ENCODE measurements at regions not wholly inside any gene's neighbourhood (a gene's known extent, or its start where the extent isn't known, plus 50 kb on each side); places are given as distances from the start of the nearest gene placed in this dataset.

GRCh38 chr6:1191141-1191630 is 120.7 kb upstream of the FOXQ1 start (continued):
- TF ChIP-seq, protein P1, sequence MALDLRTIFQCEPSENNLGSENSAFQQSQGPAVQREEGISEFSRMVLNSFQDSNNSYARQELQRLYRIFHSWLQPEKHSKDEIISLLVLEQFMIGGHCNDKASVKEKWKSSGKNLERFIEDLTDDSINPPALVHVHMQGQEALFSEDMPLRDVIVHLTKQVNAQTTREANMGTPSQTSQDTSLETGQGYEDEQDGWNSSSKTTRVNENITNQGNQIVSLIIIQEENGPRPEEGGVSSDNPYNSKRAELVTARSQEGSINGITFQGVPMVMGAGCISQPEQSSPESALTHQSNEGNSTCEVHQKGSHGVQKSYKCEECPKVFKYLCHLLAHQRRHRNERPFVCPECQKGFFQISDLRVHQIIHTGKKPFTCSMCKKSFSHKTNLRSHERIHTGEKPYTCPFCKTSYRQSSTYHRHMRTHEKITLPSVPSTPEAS (tag by site-specific recombination; IDR thresholded peaks at IDR 0.05), result no peak
- TF ChIP-seq ZNF645 (tag by site-specific recombination; IDR thresholded peaks at IDR 0.05) (no peak), ZBTB20 (tag by site-specific recombination; IDR thresholded peaks at IDR 0.05) (no peak), ZNF670 (tag by site-specific recombination; IDR thresholded peaks at IDR 0.05; ENCODE audit: low read depth) (no peak)

- H3K36me3 ChIP-seq (ENCODE audit: control insufficient read depth in 2 of 2, insufficient read depth in 1 of 2, low read length in 2 of 2), result no peaks in the 10 kb centered on the region
- H3K4me3 ChIP-seq (ENCODE audit: low read depth, low read length), result no peak overlapping the region
- H3K4me1 ChIP-seq (ENCODE audit: control insufficient read depth, insufficient read depth, low read length), result peaks cover 3% of the 10 kb centered on the region; the same call in 1 of the 2 replicates
- no peak overlapping the region for H3K27ac ChIP-seq (ENCODE audit: extremely low read depth, low read depth, low read length)
- H3K9me3 ChIP-seq (ENCODE audit: control insufficient read depth, insufficient read depth, low read depth, low read length), result no peaks in the 10 kb centered on the region
- POLR2A ChIA-PET, result no interaction called here
- CTCF ChIA-PET, result no interaction called here
- no peak for TF ChIP-seq ZNF785 (tag by site-specific recombination; IDR thresholded peaks at IDR 0.05)
- TF ChIP-seq, protein P2, sequence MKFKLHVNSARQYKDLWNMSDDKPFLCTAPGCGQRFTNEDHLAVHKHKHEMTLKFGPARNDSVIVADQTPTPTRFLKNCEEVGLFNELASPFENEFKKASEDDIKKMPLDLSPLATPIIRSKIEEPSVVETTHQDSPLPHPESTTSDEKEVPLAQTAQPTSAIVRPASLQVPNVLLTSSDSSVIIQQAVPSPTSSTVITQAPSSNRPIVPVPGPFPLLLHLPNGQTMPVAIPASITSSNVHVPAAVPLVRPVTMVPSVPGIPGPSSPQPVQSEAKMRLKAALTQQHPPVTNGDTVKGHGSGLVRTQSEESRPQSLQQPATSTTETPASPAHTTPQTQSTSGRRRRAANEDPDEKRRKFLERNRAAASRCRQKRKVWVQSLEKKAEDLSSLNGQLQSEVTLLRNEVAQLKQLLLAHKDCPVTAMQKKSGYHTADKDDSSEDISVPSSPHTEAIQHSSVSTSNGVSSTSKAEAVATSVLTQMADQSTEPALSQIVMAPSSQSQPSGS (tag by site-specific recombination; IDR thresholded peaks at IDR 0.05; ENCODE audit: low read depth), result peak; percentile 73
- TF ChIP-seq ZNF837 (tag by site-specific recombination; IDR thresholded peaks at IDR 0.05), result no peak
- peak; percentile 36; the same call in 1 of the 2 replicates for TF ChIP-seq ZNF629 (tag by site-specific recombination; IDR thresholded peaks at IDR 0.05)
- no peak for TF ChIP-seq HOXA7 (CRISPR knock-in tag; IDR thresholded peaks at IDR 0.05; ENCODE audit: borderline replicate concordance)
- no peak for TF ChIP-seq OVOL3 (tag by site-specific recombination; IDR thresholded peaks at IDR 0.05)
- TF ChIP-seq ZNF621 (tag by site-specific recombination; IDR thresholded peaks at IDR 0.05), result no peak
- TF ChIP-seq OSR2 (tag by site-specific recombination; IDR thresholded peaks at IDR 0.05), result no peak
- TF ChIP-seq, protein P3, sequence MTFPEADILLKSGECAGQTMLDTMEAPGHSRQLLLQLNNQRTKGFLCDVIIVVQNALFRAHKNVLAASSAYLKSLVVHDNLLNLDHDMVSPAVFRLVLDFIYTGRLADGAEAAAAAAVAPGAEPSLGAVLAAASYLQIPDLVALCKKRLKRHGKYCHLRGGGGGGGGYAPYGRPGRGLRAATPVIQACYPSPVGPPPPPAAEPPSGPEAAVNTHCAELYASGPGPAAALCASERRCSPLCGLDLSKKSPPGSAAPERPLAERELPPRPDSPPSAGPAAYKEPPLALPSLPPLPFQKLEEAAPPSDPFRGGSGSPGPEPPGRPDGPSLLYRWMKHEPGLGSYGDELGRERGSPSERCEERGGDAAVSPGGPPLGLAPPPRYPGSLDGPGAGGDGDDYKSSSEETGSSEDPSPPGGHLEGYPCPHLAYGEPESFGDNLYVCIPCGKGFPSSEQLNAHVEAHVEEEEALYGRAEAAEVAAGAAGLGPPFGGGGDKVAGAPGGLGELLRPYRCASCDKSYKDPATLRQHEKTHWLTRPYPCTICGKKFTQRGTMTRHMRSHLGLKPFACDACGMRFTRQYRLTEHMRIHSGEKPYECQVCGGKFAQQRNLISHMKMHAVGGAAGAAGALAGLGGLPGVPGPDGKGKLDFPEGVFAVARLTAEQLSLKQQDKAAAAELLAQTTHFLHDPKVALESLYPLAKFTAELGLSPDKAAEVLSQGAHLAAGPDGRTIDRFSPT (tag by site-specific recombination; IDR thresholded peaks at IDR 0.05), result no peak
- TF ChIP-seq, protein P4, sequence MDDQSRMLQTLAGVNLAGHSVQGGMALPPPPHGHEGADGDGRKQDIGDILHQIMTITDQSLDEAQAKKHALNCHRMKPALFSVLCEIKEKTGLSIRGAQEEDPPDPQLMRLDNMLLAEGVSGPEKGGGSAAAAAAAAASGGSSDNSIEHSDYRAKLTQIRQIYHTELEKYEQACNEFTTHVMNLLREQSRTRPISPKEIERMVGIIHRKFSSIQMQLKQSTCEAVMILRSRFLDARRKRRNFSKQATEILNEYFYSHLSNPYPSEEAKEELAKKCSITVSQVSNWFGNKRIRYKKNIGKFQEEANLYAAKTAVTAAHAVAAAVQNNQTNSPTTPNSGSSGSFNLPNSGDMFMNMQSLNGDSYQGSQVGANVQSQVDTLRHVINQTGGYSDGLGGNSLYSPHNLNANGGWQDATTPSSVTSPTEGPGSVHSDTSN (CRISPR knock-in tag; IDR thresholded peaks at IDR 0.05), result no peak
- no peak for TF ChIP-seq ZNF555 (tag by site-specific recombination; conservative IDR thresholded peaks at IDR 0.05)
- no peak for TF ChIP-seq GLI2 (tag by site-specific recombination; IDR thresholded peaks at IDR 0.05; ENCODE audit: borderline replicate concordance, low read depth)
- TF ChIP-seq, protein P5, sequence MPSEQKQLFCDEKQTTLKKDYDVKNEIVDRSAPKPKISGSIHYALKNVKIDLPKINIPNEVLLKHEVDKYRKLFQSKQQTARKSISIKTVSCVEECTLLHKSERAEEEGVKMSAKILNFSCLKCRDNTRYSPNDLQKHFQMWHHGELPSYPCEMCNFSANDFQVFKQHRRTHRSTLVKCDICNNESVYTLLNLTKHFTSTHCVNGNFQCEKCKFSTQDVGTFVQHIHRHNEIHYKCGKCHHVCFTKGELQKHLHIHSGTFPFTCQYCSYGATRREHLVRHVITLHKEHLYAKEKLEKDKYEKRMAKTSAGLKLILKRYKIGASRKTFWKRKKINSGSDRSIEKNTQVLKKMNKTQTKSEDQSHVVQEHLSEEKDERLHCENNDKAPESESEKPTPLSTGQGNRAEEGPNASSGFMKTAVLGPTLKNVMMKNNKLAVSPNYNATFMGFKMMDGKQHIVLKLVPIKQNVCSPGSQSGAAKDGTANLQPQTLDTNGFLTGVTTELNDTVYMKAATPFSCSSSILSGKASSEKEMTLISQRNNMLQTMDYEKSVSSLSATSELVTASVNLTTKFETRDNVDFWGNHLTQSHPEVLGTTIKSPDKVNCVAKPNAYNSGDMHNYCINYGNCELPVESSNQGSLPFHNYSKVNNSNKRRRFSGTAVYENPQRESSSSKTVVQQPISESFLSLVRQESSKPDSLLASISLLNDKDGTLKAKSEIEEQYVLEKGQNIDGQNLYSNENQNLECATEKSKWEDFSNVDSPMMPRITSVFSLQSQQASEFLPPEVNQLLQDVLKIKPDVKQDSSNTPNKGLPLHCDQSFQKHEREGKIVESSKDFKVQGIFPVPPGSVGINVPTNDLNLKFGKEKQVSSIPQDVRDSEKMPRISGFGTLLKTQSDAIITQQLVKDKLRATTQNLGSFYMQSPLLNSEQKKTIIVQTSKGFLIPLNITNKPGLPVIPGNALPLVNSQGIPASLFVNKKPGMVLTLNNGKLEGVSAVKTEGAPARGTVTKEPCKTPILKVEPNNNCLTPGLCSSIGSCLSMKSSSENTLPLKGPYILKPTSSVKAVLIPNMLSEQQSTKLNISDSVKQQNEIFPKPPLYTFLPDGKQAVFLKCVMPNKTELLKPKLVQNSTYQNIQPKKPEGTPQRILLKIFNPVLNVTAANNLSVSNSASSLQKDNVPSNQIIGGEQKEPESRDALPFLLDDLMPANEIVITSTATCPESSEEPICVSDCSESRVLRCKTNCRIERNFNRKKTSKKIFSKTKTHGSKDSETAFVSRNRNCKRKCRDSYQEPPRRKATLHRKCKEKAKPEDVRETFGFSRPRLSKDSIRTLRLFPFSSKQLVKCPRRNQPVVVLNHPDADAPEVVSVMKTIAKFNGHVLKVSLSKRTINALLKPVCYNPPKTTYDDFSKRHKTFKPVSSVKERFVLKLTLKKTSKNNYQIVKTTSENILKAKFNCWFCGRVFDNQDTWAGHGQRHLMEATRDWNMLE (tag by site-specific recombination; conservative IDR thresholded peaks at IDR 0.05; ENCODE audit: low read depth), result 0 out of 2 replicates have a peak, but pooled peaks have one; percentile 38
- TF ChIP-seq ZNF335 (tag by site-specific recombination; conservative IDR thresholded peaks at IDR 0.05), result peak; percentile 26; the same call in 1 of the 2 replicates
- TF ChIP-seq ZNF777 (tag by site-specific recombination; IDR thresholded peaks at IDR 0.05; ENCODE audit: borderline replicate concordance), result no peak
- no peak for TF ChIP-seq ZNF501 (tag by site-specific recombination; IDR thresholded peaks at IDR 0.05)
- TF ChIP-seq ZNF350 (tag by site-specific recombination; IDR thresholded peaks at IDR 0.05), result no peak
- no peak for TF ChIP-seq ZNF341 (tag by site-specific recombination; IDR thresholded peaks at IDR 0.05; ENCODE audit: low read depth)
- no peak for TF ChIP-seq ZFP3 (tag by site-specific recombination; IDR thresholded peaks at IDR 0.05; ENCODE audit: low read depth)
- TF ChIP-seq ZNF140 (tag by site-specific recombination; IDR thresholded peaks at IDR 0.05), result no peak
- TF ChIP-seq ZBTB21 (tag by site-specific recombination; IDR thresholded peaks at IDR 0.05), result peak; percentile 78
- TF ChIP-seq ZNF324 (tag by site-specific recombination; IDR thresholded peaks at IDR 0.05), result no peak
Observed at GRCh38 chr6:1190366-1190765, 121.5 kb upstream of the FOXQ1 start.
